CD4-positive, CD25-positive, alpha-beta regulatory T cell (primary cell): ENCODE measurements at regions not wholly inside any gene's neighbourhood (a gene's known extent, or its start where the extent isn't known, plus 50 kb on each side); places are given as distances from the start of the nearest gene placed in this dataset.

Source experiments
- ATAC-seq, 2 donors: fragments of 150-1000 bp; cut with Tn5 transposase; one replicate each; pipeline ENCODE4 v1.10.0; 2021; ENCODE audit warnings: low read depth in 2 of 2, moderate number of reproducible peaks in 2 of 2, moderate library complexity in 1 of 2
- DNase-seq, 3 donors: peaks; one replicate each; pipeline versions ENCODE4 v3.0.0 to v3.0.0-alpha.2; 2012 to 2022; ENCODE audit warnings: mixed read lengths in 1 of 3
- H3K27ac ChIP-seq: one replicate; pipeline ENCODE4 v1.7.0; 2013; ENCODE audit warnings: mild to moderate bottlenecking, low read length; ENCODE audit not compliant: insufficient read depth, poor library complexity, severe bottlenecking
- H3K27me3 ChIP-seq: one replicate; pipeline ENCODE4 v1.7.0; 2013; ENCODE audit warnings: low read length; ENCODE audit not compliant: control insufficient read depth, insufficient read depth
- H3K36me3 ChIP-seq: one replicate; pipeline ENCODE4 v1.7.0; 2013; ENCODE audit warnings: mild to moderate bottlenecking, low read length, moderate library complexity; ENCODE audit not compliant: control insufficient read depth, insufficient read depth
- H3K4me1 ChIP-seq: 2 replicates; pipeline ENCODE4 v1.7.0; 2013; ENCODE audit warnings: mild to moderate bottlenecking, low read length; ENCODE audit not compliant: insufficient read depth, control insufficient read depth, poor library complexity, severe bottlenecking
- H3K4me3 ChIP-seq: one replicate; pipeline ENCODE4 v1.7.0; 2013; ENCODE audit warnings: low read depth, mild to moderate bottlenecking, low read length, moderate library complexity
- H3K9me3 ChIP-seq, 2 experiments: 1 replicate in 1 of 2; 2 replicates in 1 of 2; pipeline ENCODE4 v1.7.0; 2013; ENCODE audit warnings: low read length in 2 of 2, mild to moderate bottlenecking in 1 of 2, moderate library complexity in 1 of 2; ENCODE audit not compliant: control insufficient read depth in 2 of 2
- H3K27ac Mint-ChIP-seq, 3 donors: one replicate each; pipeline ENCODE4 v1.8.0; 2020 to 2022; ENCODE audit warnings: mild to moderate bottlenecking in 3 of 3, mixed read lengths in 3 of 3, moderate library complexity in 2 of 3
- H3K27me3 Mint-ChIP-seq: one replicate; pipeline ENCODE4 v1.8.0; 2022; ENCODE audit warnings: mild to moderate bottlenecking, mixed read lengths
- H3K36me3 Mint-ChIP-seq: one replicate; pipeline ENCODE4 v1.8.0; 2020; ENCODE audit warnings: mixed read lengths
- H3K4me1 Mint-ChIP-seq, 4 donors: one replicate each; pipeline ENCODE4 v1.8.0; 2020 to 2022; ENCODE audit warnings: mixed read lengths in 4 of 4, mild to moderate bottlenecking in 1 of 4
- H3K4me3 Mint-ChIP-seq, 4 donors: one replicate each; pipeline ENCODE4 v1.8.0; 2020 to 2022; ENCODE audit warnings: mild to moderate bottlenecking in 4 of 4, mixed read lengths in 4 of 4, moderate library complexity in 3 of 4
- H3K9me3 Mint-ChIP-seq, 7 donors: one replicate each; pipeline ENCODE4 v1.8.0; 2020 to 2022; ENCODE audit warnings: mixed read lengths in 7 of 7, mild to moderate bottlenecking in 3 of 7, moderate library complexity in 2 of 7

- H3K4me1 Mint-ChIP-seq = no peaks in the 10 kb centered on the region
- Histone ChIP-seq H3K9me3 (peaks cover 0 to 4% of the 10 kb centered on the region in 2 experiments), H3K27ac (no peak overlapping the region), H3K4me1 (no peaks in the 10 kb centered on the region), H3K27me3 (no peaks in the 10 kb centered on the region), H3K36me3 (no peaks in the 10 kb centered on the region), H3K4me3 (no peak overlapping the region)
- no peak overlapping the region for H3K27ac Mint-ChIP-seq
- DNase-seq = no peak
- H3K36me3 Mint-ChIP-seq = peaks cover 4% of the 10 kb centered on the region
- ATAC-seq = no peak
- H3K9me3 Mint-ChIP-seq = peaks cover 1 to 17% (median 9%) of the 10 kb centered on the region in 7 donors
- H3K4me3 Mint-ChIP-seq = no peak overlapping the region
- H3K27me3 Mint-ChIP-seq = no peaks in the 10 kb centered on the region
These were observed 1067.7 kb upstream of the SPRY2 start for GRCh38 chr13:81408647-81409046.

- no peaks in the 10 kb centered on the region for H3K4me1 Mint-ChIP-seq
- H3K4me3 Mint-ChIP-seq = no peak overlapping the region
- Histone ChIP-seq H3K9me3 (peaks cover 0 to 4% of the 10 kb centered on the region in 2 experiments), H3K27me3 (no peaks in the 10 kb centered on the region), H3K36me3 (no peaks in the 10 kb centered on the region), H3K4me1 (no peaks in the 10 kb centered on the region), H3K27ac (no peak overlapping the region), H3K4me3 (no peak overlapping the region)
- H3K9me3 Mint-ChIP-seq = peaks cover 1 to 27% (median 9%) of the 10 kb centered on the region in 7 donors
- H3K27me3 Mint-ChIP-seq = no peaks in the 10 kb centered on the region
- peaks cover 4% of the 10 kb centered on the region for H3K36me3 Mint-ChIP-seq
- H3K27ac Mint-ChIP-seq = no peak overlapping the region
- ATAC-seq (no peak), DNase-seq (no peak)
These were observed 1065.8 kb upstream of the SPRY2 start for GRCh38 chr13:81406639-81407292.

GRCh38 chr13:81406022-81406421 is 1065.1 kb upstream of the SPRY2 start:
- no peak for ATAC-seq
- Mint-ChIP-seq H3K27ac (no peak overlapping the region), H3K4me3 (no peak overlapping the region), H3K27me3 (no peaks in the 10 kb centered on the region), H3K36me3 (no peaks in the 10 kb centered on the region), H3K4me1 (no peaks in the 10 kb centered on the region), H3K9me3 (peaks cover 1 to 26% (median 8%) of the 10 kb centered on the region in 7 donors)
- no peak for DNase-seq
- H3K9me3 ChIP-seq = peaks cover 0 to 4% of the 10 kb centered on the region in 2 experiments
- H3K36me3 ChIP-seq = no peaks in the 10 kb centered on the region
- H3K27ac ChIP-seq = no peak overlapping the region
- no peak overlapping the region for H3K4me3 ChIP-seq
- no peaks in the 10 kb centered on the region for H3K4me1 ChIP-seq
- no peaks in the 10 kb centered on the region for H3K27me3 ChIP-seq

- H3K9me3 ChIP-seq = peaks cover 0 to 4% of the 10 kb centered on the region in 2 experiments
- H3K4me1 ChIP-seq = no peaks in the 10 kb centered on the region
- Mint-ChIP-seq H3K27me3 (no peaks in the 10 kb centered on the region), H3K27ac (no peak overlapping the region), H3K4me3 (no peak overlapping the region), H3K36me3 (no peaks in the 10 kb centered on the region), H3K4me1 (no peaks in the 10 kb centered on the region), H3K9me3 (peaks cover 0 to 12% (median 7%) of the 10 kb centered on the region in 7 donors)
- no peak overlapping the region for H3K4me3 ChIP-seq
- no peak overlapping the region for H3K27ac ChIP-seq
- no peak for ATAC-seq
- no peak for DNase-seq
- H3K36me3 ChIP-seq = no peaks in the 10 kb centered on the region
- no peaks in the 10 kb centered on the region for H3K27me3 ChIP-seq
These were observed 1055.3 kb upstream of the SPRY2 start for GRCh38 chr13:81396192-81396591.

GRCh38 chr13:81395368-81395767 is 1054.4 kb upstream of the SPRY2 start:
- H3K4me1 Mint-ChIP-seq = no peaks in the 10 kb centered on the region
- no peaks in the 10 kb centered on the region for H3K36me3 Mint-ChIP-seq
- no peak for DNase-seq
- no peak overlapping the region for H3K27ac ChIP-seq
- H3K4me1 ChIP-seq = no peaks in the 10 kb centered on the region
- H3K27me3 Mint-ChIP-seq = no peaks in the 10 kb centered on the region
- ATAC-seq = no peak
- H3K27me3 ChIP-seq = no peaks in the 10 kb centered on the region
- H3K36me3 ChIP-seq = no peaks in the 10 kb centered on the region
- H3K4me3 Mint-ChIP-seq = no peak overlapping the region
- H3K4me3 ChIP-seq = no peak overlapping the region
- peaks cover 0 to 4% of the 10 kb centered on the region in 2 experiments for H3K9me3 ChIP-seq
- no peak overlapping the region for H3K27ac Mint-ChIP-seq
- peaks cover 0 to 12% (median 7%) of the 10 kb centered on the region in 7 donors for H3K9me3 Mint-ChIP-seq

- Mint-ChIP-seq H3K4me3 (no peak overlapping the region), H3K27ac (no peak overlapping the region), H3K4me1 (no peaks in the 10 kb centered on the region), H3K27me3 (no peaks in the 10 kb centered on the region), H3K9me3 (peaks cover 0 to 14% (median 8%) of the 10 kb centered on the region in 7 donors), H3K36me3 (no peaks in the 10 kb centered on the region)
- no peaks in the 10 kb centered on the region for H3K4me1 ChIP-seq
- H3K36me3 ChIP-seq = no peaks in the 10 kb centered on the region
- no peak for ATAC-seq
- no peak for DNase-seq
- no peaks in the 10 kb centered on the region for H3K27me3 ChIP-seq
- H3K27ac ChIP-seq = no peak overlapping the region
- H3K9me3 ChIP-seq = peaks cover 0 to 4% of the 10 kb centered on the region in 2 experiments
- no peak overlapping the region for H3K4me3 ChIP-seq
These were observed 1053.7 kb upstream of the SPRY2 start for GRCh38 chr13:81394640-81395039.

GRCh38 chr13:81393721-81394120 is 1052.8 kb upstream of the SPRY2 start:
- Mint-ChIP-seq H3K4me1 (no peaks in the 10 kb centered on the region), H3K4me3 (no peak overlapping the region), H3K27me3 (no peaks in the 10 kb centered on the region), H3K27ac (no peak overlapping the region), H3K36me3 (no peaks in the 10 kb centered on the region), H3K9me3 (peaks cover 0 to 15% (median 9%) of the 10 kb centered on the region in 7 donors)
- no peak for ATAC-seq
- peaks cover 0 to 2% of the 10 kb centered on the region in 2 experiments for H3K9me3 ChIP-seq
- no peaks in the 10 kb centered on the region for H3K27me3 ChIP-seq
- H3K27ac ChIP-seq = no peak overlapping the region
- H3K4me3 ChIP-seq = no peak overlapping the region
- no peaks in the 10 kb centered on the region for H3K4me1 ChIP-seq
- no peak for DNase-seq
- H3K36me3 ChIP-seq = no peaks in the 10 kb centered on the region

GRCh38 chr13:81393110-81393509 is 1052.2 kb upstream of the SPRY2 start:
- H3K27ac ChIP-seq = no peak overlapping the region
- Mint-ChIP-seq H3K9me3 (peaks cover 0 to 21% (median 10%) of the 10 kb centered on the region in 7 donors), H3K27me3 (no peaks in the 10 kb centered on the region), H3K27ac (no peak overlapping the region), H3K36me3 (no peaks in the 10 kb centered on the region), H3K4me3 (no peak overlapping the region), H3K4me1 (no peaks in the 10 kb centered on the region)
- no peaks in the 10 kb centered on the region for H3K4me1 ChIP-seq
- H3K9me3 ChIP-seq = peaks cover 0 to 2% of the 10 kb centered on the region in 2 experiments
- ATAC-seq = no peak
- no peak overlapping the region for H3K4me3 ChIP-seq
- no peak for DNase-seq
- no peaks in the 10 kb centered on the region for H3K36me3 ChIP-seq
- H3K27me3 ChIP-seq = no peaks in the 10 kb centered on the region
